BE2C (cell line): ENCODE measurements at regions not wholly inside any gene's neighbourhood (a gene's known extent, or its start where the extent isn't known, plus 50 kb on each side); places are given as distances from the start of the nearest gene placed in this dataset.
A peak's percentile ranks its signal among the peaks of the same experiment; 100 is the strongest.

ENCODE experiments used
- DNase-seq: peaks from one replicate; pipeline ENCODE4 v3.0.0-alpha.2; 2020
- H3K27me3 ChIP-seq: fragments of 250-450 bp; sonication (Bioruptor Pico); 2 replicates; pipeline ENCODE4 v1.5.1; 2020; ENCODE audit warnings: mild to moderate bottlenecking
- H3K36me3 ChIP-seq: fragments of 250-450 bp; sonication (Bioruptor Pico); 2 replicates; pipeline ENCODE4 v1.5.1; 2020; ENCODE audit warnings: mild to moderate bottlenecking
- H3K4me1 ChIP-seq: fragments of 250-450 bp; sonication (Bioruptor Pico); 2 replicates; pipeline ENCODE4 v1.5.1; 2020
- H3K4me3 ChIP-seq: 2 replicates; pipeline ENCODE4 v1.5.1; 2011; ENCODE audit warnings: low read depth, low read length
- H3K9me3 ChIP-seq: fragments of 250-450 bp; sonication (Bioruptor Pico); 2 replicates; pipeline ENCODE4 v1.5.1; 2020
- CTCF ChIP-seq: IDR thresholded peaks from 2 replicates; pipeline ENCODE4 v1.5.1; 2012; ENCODE audit warnings: mild to moderate bottlenecking, low read depth, low read length

- H3K4me3 ChIP-seq, result no peak overlapping the region
- no peak for DNase-seq
- H3K9me3 ChIP-seq, result no peaks in the 10 kb centered on the region
Observed at GRCh38 chr3:82353306-82354171, 592.1 kb upstream of the GBE1 start.

GRCh38 chr3:82347585-82347984 is 586.1 kb upstream of the GBE1 start:
- no peak for TF ChIP-seq CTCF
- H3K9me3 ChIP-seq, result no peaks in the 10 kb centered on the region
- H3K36me3 ChIP-seq, result no peaks in the 10 kb centered on the region
- no peaks in the 10 kb centered on the region for H3K27me3 ChIP-seq
- DNase-seq, result no peak
- no peak overlapping the region for H3K4me3 ChIP-seq
- no peaks in the 10 kb centered on the region for H3K4me1 ChIP-seq

More at GRCh38 chr3:82353306-82354171, 592.1 kb upstream of the GBE1 start:
- Histone ChIP-seq H3K36me3 (no peaks in the 10 kb centered on the region), H3K4me1 (no peaks in the 10 kb centered on the region), H3K27me3 (no peaks in the 10 kb centered on the region)
- TF ChIP-seq CTCF, result no peak

GRCh38 chr3:82342521-82342920 is 581.1 kb upstream of the GBE1 start:
- DNase-seq, result no peak
- Histone ChIP-seq H3K4me1 (no peaks in the 10 kb centered on the region), H3K9me3 (no peaks in the 10 kb centered on the region), H3K27me3 (no peaks in the 10 kb centered on the region), H3K4me3 (no peak overlapping the region), H3K36me3 (no peaks in the 10 kb centered on the region)
- TF ChIP-seq CTCF, result no peak

GRCh38 chr3:82329300-82329699 is 567.9 kb upstream of the GBE1 start:
- DNase-seq, result no peak
- Histone ChIP-seq H3K27me3 (no peaks in the 10 kb centered on the region), H3K9me3 (no peaks in the 10 kb centered on the region), H3K4me3 (no peak overlapping the region), H3K36me3 (no peaks in the 10 kb centered on the region), H3K4me1 (no peaks in the 10 kb centered on the region)
- TF ChIP-seq CTCF, result peak; percentile 35; the same call in 1 of the 2 replicates

- DNase-seq, result no peak
- TF ChIP-seq CTCF, result no peak
- no peaks in the 10 kb centered on the region for H3K9me3 ChIP-seq
- no peak overlapping the region for H3K4me3 ChIP-seq
- H3K27me3 ChIP-seq, result no peaks in the 10 kb centered on the region
- H3K4me1 ChIP-seq, result no peaks in the 10 kb centered on the region
- H3K36me3 ChIP-seq, result no peaks in the 10 kb centered on the region
Observed at GRCh38 chr3:82311901-82312300, 550.5 kb upstream of the GBE1 start.

GRCh38 chr3:82308755-82309154 is 547.3 kb upstream of the GBE1 start:
- no peaks in the 10 kb centered on the region for H3K27me3 ChIP-seq

More at GRCh38 chr3:82308755-82309154, 547.3 kb upstream of the GBE1 start:
- no peak for DNase-seq
- TF ChIP-seq CTCF, result no peak
- no peaks in the 10 kb centered on the region for H3K9me3 ChIP-seq
- H3K36me3 ChIP-seq, result no peaks in the 10 kb centered on the region
- no peak overlapping the region for H3K4me3 ChIP-seq
- H3K4me1 ChIP-seq, result no peaks in the 10 kb centered on the region
